Stimulated activated CD4-positive, alpha-beta T cell treated with anti-CD3 and anti-CD28 coated beads, Interleukin-4, amount 100 ng/mL, for 24 hours (primary cell): ENCODE measurements at regions not wholly inside any gene's neighbourhood (a gene's known extent, or its start where the extent isn't known, plus 50 kb on each side); places are given as distances from the start of the nearest gene placed in this dataset.
"Not testable (repeated sequence)": the region's sequence is repeated elsewhere in the genome, so short reads cannot be mapped to it uniquely, and the experiment has no call there.

Source experiments
- DNase-seq: peaks from one replicate; pipeline ENCODE4 v3.0.0-alpha.2; 2020

DNA sequence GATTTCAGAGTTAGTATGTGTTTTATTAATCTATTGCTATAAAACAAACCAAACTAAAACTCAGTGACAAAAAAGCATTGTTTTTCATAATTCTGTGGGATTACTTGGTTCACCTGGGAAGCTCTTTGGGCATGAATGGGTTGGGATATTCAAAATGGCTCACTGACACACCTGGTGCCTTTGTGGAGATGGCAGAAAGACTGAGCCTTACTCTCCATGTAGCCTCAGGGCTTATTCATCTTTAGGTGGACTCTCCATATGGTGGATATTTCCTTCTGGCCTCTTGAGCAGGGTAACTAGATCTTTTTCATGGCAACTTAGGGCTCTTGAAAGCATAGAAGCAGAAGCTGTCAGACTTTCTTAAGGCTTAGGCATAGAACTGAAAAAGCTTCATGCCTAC, 1102.8 kb upstream of the SEL1L start:
- no peak for DNase-seq

DNA sequence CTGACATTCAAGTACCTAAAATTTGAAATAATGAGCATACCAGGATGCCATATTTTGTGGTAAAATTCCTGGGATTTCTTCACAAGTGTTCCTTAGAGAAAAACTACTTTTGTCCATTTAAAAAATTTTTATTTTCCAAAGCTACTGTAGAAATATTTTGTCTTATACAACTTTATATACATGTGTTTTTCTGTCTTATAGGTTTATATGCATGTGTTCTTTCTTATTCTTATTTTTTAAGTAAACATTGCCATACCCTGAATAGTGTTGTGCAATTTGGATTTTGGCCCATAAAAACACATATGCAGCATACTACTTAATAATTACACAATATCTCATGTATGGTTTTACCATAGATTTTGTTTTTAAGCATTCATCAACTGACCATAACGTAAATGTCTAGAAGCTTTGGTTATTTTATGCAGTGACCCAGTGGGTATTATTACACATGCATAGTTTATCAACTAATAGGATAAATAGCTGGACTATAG, 1107.4 kb upstream of the SEL1L start:
- DNase-seq: no peak

DNA sequence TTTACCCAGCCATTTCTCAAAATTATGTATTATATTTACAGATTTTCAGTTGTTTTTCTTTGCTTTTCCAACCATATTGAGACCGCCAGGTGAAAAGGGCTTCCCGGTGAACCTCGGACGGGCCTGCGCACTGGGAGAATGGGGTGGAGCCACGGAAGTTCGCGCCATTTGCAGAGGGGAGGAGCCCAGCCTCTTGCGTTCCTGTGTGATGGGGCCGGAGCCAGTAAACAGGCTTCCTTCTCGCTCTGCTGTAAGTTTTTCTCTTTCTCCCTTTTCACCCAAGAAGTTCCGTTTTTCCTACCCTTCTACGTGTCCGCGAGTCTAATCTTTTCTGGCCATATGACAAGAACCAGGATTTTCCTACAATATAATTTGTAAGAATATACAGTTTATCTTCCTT, 1108.8 kb upstream of the SEL1L start:
- DNase-seq: no peak

DNA sequence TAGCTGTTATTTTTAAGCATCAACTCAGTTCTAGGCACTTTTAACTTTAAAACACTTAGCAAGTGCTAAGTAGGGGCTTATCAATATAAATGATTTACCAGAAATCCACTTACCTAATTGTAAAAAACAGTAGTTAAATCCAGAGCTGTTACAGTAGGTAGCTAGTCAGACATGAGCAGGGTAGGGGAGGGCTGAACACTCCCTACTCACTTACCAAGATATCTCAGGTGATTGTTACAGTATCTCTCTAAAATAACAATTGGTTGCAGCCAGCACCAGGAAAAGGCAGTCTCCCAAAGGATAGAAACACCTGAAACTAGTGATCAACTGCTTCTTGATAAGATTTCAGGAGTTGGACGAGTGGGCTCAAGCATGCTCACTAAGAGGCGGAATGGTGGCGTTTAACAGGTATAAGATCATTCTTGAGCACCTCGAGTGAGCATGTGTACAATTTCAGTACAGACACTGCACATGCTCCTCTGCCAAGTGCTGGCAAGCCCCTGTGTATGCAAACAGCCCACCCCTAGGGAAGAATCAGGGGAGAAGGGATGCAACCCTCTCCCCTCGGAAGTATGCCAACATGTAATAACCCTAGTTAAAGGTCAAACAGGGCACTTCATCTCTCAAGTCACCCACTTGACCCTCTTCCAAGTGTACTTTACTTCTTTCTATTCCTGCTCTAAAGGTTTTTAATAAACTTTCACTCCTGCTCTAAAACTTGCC, 1113.6 kb upstream of the SEL1L start:
- DNase-seq: no peak

DNA sequence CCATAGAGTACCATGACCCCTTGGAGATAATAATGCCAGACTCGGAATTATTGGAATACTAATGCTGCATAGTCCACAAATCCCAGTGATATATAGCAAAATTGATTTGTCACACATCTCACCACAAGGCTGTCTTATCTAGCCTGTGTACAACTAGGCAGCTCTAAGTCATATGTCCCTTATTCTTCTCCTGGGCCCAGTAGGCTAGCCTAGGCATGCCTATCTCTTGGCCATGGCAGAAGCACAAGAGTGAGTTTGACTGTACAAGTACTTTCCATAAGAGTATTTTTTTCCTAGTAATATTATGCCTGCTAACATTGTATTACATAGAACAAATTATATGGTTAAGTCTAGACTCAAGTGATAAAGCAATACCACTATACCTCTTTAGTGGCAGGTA, 1122.1 kb upstream of the SEL1L start:
- no peak for DNase-seq

DNA sequence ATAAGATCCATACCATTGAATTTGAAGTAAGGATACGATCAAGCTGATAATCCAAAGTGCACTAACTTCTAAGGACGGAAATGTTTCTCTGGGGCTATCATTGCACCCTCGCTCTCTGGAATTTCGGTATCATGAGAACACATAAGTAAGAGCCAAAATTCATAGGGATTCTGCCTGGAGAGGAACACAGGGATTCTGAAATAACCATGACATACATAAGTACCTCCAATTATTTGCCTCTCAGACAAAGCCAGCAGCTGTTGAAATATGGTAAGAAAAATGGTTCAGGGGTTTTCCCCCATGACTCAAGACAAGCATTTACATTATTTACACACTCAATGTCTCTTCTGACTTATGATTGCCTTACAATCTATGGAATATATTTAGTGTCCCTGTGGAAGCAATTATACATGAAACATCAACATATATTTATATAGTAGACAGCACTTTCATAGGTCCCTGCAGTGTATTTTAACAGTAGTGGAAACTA, 1123.6 kb upstream of the SEL1L start:
- no peak for DNase-seq

DNA sequence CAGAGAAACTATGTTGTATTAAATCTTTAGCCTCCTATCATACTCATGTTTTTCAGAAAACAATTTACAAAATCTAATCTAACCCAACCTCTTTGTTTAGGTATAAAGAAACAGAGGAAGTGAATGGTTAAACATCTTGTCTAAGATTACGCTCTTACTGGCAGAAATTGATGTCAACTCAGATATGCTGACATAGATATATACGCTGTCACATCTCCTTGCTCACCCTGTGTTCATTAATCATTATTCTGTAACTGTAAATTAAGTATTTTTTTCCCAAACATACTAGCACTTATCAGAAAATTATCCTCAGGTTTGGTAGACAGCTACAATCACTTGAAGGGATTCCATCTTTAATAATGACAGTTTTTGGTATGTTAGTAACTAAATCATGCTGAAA, 1127.6 kb upstream of the SEL1L start:
- no peak for DNase-seq

DNA sequence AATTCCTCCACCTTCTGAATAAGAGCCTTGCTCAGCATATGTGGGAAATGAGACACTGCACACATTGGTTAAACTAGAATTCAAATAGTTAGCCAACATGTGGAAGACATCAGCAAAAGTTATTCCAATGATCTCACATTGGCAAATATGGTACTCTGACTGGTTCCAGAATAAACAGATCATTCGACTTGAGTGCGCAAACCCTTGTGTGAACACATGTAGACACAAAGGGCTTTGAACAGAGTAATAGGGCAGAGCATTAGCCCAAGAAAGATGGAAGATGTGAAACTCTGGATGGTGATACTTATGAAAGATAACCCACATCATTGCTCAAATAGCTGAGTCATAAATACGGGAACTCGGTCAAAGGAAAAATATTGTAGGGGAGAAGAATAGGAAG, 1133.4 kb upstream of the SEL1L start:
- DNase-seq: no peak

DNA sequence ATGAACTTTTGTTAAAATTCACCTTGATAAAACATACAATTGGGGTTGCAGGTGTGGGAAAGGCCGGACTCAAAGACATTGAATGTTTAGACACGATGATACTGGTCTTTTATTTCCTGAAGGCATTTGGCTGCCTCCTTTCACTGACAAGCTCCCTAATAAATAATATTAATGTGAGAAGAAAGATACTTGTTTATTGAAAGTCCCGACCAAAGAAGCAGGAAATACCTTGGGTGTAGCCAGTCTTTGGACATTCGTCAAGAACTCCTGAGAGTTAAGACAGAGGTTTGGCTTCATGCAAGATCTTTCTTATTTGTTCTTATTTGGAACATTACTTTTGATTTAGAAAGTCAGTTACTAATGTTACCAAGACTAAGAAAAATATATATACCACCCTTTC, 1133.8 kb upstream of the SEL1L start:
- DNase-seq: no peak

DNA sequence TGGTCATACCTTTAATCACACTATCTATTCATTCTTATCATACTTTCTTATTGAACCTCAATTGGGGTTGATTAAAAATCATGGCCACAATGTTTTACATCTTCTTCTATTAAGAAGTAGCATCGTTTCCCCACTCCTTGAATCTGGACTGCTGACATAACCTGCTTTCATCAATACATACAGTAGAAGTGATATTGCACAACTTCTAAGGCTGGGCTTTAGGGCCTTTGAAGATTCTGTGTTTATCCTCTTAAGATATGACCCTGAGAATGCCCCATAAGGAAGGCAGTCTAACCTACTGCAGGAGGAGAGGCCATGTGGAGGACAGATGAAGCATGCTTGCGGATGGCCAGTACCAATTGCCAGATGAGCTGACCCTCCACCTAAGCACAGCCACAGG, 1142.8 kb upstream of the SEL1L start:
- DNase-seq: no peak

DNA sequence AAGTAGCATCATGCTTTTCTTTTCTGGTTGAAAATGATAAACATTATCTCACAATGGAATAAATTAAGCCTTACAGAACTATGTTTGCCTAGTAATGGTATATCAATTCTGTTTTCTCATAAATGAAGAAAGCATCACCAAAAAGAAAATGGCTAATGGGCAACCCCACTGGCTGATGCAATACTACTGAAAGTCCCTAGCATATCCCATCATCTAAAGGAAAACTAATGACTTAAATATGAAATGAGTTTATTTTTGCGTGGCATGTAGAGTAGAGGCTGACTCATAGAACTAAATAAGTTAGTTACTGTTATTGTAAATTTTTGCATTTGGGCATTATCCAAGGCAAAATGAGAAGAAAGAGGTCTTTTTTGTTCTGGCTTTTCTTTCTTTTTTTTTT, 1156.3 kb upstream of the SEL1L start:
- DNase-seq: no peak

DNA sequence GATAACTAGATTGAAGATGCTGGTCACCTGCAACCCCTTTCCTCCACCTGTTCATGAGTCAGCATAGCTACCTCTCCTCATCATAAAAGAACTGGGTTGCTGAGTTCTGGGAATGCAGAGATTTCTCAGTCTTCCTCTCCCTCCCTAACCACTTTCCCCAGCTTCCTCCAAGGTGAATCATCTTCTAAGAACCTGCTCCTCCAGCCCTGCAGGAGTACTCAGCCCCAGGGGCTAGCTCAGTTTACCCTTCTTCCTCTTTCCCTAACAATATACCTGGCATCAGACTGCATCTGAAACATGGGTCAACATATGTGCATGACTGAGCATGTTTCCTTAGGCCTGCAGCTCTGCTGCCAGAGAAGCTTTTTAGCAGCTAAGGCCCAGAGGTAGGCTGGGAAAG, 1157.5 kb upstream of the SEL1L start:
- not testable (repeated sequence) for DNase-seq

DNA sequence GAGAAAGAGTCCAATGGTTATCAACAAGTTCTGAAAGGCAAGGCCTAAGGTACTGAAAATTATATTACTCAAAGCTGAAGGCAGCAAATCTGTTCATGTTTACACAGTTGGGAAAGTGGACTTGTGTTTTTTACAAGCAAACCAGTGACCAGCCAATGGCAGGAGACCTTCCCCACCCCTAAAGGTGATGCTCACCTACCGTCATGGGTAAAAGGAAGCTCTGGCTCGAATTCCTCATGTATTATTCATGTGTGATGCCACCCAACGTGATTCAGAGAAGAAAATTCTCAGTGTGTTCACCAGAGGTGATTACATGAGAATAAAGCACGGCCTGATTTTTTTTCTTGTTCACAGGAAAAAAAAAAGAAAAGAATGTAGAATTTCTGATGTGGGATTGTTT, 1161.2 kb upstream of the SEL1L start:
- DNase-seq: no peak

DNA sequence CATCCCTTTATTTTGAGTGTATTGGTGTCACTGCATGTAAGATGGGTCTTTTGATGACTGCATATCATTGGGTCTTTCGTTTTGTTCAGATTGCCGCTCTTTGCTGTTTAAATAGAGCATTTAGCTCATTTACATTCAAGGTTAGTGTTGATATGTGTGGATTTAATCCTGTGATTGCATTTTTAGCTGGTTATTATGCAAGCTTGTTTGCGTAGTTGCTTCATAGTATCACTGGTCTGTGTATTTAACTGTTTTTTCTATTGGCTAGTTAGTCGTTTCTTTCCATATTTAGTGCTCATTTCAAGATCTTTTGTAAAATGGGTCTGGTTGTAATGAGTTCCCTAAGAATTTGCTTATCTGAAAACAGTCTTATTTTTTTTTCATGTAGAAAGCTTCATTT, 1170.6 kb upstream of the SEL1L start:
- no peak for DNase-seq

DNA sequence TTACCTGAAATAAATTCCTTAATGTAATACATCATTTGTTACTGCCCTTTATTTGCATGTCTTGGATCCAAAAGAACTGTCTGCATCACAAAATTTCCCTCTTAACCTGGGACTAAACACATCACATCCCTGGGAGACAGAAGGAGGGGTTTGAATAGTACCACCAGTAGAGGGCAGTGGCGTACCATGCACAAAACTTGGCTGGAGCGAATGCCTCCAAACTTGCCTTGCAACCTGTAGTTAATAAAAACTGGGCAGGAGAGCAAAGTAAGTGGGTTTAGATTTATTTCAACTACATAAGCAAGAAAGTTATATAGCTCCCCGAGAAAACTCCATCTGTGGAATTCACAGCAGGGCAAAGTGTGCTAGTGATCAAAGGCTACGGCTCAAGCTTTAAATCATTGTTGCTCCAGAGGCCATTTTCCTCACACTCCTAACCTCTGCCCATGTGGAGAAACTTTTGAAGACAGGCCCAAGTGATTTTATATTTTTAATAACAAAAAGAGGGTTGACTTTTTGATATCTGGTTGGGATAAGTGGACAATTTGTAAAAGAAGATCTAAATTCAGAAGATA, 1176.7 kb upstream of the SEL1L start:
- DNase-seq: peak; percentile 19

DNA sequence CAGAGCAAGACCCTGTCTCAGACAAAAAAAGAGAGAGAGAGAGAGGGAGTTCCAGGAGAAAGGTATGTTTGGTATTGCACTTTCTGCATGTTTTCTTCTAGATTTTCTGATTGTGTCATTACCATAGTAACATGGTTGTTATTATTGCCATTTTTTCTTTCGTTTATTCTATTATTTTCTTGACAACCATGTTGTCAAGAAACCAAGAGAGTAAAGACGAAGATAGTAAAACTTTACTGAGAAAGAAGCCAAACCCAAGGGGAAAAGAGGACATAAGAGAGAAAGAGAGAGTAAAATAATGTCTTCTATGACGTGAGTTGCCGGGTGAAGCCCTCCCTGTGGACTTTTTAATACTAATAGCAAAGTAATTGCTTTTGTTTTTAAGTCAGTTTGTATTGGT, 1186.0 kb upstream of the SEL1L start:
- no peak for DNase-seq

DNA sequence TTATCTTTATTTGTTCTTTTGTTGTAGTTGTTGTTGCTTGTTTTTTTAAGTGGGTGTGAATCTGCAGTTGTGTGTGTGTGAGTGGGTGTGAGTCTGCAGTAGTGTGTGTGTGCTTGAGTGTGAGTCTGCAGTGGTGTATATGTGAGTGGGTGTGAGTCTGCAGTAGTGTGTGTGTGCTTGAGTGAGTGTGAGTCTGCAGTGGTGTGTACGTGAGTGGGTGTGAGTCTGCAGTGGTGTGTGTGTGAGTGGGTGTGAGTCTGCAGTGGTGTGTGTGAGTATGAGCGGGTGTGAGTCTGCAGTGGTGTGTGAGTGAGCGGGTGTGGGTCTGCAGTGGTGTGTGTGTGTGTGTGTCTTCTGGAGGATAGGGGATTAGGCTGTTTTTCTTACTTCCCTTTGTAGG, 1186.8 kb upstream of the SEL1L start:
- DNase-seq: no peak

DNA sequence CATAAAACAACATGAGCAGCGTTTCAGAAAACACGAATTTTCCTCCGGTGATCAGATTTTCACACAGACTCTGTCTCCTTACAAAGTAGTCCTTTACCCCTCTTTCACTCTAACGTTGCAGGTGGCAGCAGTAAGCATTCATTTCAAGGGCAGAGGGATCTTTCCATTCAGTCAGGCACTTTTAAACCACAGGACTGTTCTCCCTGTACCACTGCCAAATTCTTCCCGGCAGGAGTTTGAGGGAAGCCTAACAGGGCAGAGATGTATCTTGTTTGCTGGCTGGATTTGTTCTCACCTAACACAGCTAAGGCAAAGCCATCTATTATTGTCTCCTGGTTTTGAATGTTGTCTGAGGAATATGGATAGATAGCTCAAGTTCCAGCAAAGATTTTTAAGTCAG, 1187.3 kb upstream of the SEL1L start:
- DNase-seq: no peak

DNA sequence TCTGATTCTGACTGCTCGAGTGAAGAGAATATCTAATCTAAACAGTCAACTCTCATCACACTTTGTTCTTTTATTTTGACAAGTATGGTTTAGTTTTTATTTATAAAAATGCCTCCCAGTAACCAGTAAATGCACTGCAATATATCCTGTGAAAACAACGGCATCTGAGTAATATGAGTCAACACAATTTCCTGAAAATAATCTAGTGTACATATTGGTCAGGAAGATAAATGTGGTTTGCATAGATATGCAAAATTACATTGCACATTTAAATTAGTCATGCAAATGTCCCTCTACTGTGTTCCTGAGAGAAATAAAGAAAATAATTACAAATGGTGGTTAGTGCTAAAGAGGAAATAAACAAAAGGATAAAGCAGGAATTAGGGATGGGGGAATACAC, 1190.7 kb upstream of the SEL1L start:
- DNase-seq: no peak

DNA sequence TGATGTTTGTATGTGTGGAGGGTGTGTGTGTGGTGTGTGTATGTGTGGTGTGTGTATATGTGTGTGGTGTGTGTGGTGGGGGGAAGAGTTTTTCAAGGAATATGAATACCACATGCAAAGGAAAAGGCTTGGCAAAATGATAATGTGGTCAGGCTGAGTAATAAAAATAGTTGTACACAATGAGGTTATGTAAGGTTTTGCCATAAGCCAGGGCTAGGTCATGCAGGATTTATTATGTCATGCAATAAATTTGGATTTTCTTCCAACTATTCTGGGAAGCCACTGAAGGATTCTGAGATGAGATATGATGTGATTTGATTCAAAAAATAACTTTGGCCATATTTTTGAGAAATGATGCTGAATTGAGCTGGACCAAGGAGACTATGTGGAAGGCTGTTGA, 1191.6 kb upstream of the SEL1L start:
- DNase-seq: no peak

DNA sequence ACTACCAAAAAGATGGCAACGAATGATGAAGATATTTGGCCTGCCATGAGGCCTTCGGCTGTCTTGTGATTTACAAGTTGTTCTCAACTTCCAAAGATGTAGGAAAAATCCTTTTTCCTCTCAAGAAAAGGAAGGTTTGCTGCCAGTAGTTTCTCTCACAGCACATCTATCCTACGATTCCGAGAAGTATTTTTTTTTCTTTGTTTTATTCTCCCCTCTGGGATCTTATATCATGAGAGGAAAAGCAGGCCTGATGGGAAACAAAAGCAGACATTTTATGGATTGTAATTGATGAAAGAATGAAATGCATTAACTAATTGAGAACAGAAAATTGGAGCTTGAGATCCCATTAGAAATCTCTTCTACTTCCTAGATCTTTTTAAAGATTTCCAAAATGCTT, 1197.9 kb upstream of the SEL1L start:
- no peak for DNase-seq

DNA sequence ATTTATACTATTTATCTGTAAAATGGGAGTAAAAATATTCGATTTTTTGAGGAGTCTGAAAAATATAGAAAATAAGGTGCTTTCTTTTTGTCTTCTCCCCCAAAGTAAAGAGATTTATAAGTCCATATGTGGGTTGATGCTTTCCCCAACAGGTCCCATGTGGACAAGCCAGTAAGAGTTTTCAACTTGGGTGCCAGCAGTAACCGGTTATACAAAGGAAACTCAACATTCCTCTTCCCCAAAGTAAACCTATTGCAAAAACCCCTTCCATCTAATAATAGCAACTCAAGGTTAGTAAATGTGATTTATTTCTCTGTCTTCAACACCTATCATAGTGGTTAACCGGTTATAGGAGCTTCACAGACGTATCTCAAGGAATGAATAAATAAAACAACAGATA, 1206.9 kb upstream of the SEL1L start:
- no peak for DNase-seq

DNA sequence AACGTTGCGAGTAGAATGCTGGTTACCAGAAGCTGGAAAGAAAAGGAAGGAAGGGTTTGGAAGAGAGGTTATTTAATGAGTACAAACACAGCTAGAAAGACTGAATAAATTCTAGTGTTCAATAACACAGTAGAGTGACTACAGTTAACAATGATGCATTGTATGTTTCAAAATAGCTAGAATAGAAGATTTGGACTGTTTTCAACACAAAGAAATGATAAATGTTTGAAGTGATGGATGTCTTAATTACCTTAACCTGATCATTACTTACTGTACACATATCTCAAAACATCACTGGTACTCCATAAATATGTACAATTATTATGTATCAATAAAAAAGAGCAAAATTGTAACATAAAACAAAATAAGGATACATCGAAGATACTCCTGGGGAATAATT, 1221.8 kb upstream of the SEL1L start:
- DNase-seq: no peak

DNA sequence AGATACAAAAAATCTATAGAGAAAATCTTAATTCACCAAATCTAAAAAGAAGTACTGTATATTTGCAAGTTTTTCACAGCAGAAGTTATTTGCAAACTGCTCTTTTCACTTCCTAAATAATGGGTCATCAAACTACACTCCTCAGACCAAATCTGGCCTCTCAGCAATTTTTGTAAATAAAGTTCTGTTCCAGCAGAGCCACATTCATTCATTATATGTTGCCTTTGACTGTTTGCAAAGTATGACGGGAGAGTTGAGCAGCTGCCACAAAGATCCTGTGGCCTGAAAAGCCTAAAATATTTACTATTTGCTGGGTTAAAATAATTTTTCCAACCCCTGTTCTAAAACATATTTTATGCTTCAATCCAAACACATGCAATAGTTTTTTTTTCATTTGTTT, 1222.3 kb upstream of the SEL1L start:
- DNase-seq: no peak

DNA sequence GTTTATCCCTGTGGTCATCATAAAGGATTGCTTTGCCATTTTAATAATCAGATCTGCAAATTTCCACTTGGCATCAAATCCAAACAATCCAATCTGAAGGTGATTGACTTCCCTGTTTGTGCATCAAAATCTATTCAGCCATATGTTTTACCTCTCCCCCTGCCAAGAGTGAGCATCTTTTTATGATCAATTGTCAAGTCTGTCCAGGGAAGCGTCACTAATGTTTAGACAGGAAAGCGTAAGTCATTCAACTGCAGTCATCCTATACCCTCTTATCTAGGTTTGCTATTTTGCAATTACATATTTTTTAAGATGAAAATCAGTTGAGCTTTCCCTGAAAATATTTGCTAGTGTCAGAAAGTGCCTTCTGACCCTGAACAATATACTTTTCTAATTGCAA, 1224.1 kb upstream of the SEL1L start:
- no peak for DNase-seq
